ENCODE measurements at regions not wholly inside any gene's neighbourhood (a gene's known extent, or its start where the extent isn't known, plus 50 kb on each side); places are given as distances from the start of the nearest gene placed in this dataset.

- no peak overlapping the region for H3K27ac ChIP-seq (ENCODE audit: insufficient read depth, low read length)
- no peaks in the 10 kb centered on the region for H3K27me3 ChIP-seq (ENCODE audit: control insufficient read depth, insufficient read depth, low read length)
These were observed 83.8 kb upstream of the ROPN1 start for GRCh38 chr3:124075753-124076152.

GRCh38 chr3:124076235-124076634 lies 84.3 kb upstream of the ROPN1 start:
- Histone ChIP-seq H3K9ac (ENCODE audit: insufficient read depth, low read length) (no peak overlapping the region), H3K4me1 (ENCODE audit: control insufficient read depth, extremely low read depth, insufficient read depth, low read length) (no peaks in the 10 kb centered on the region), H3K4me3 (replicated peaks in 1 of 4; ENCODE audit: control extremely low read depth in 1 of 4, insufficient read depth in 1 of 4, low read depth in 3 of 4, low read length in 4 of 4) (no peak overlapping the region), H3K27ac (ENCODE audit: insufficient read depth, low read length) (no peak overlapping the region), H3K79me2 (ENCODE audit: control insufficient read depth, insufficient read depth, low read length) (no peaks in the 10 kb centered on the region), H4K20me1 (ENCODE audit: control insufficient read depth, extremely low read depth, insufficient read depth, low read length) (no peaks in the 10 kb centered on the region), H3K9me3 (ENCODE audit: control insufficient read depth, insufficient read depth, low read depth, low read length) (no peaks in the 10 kb centered on the region), H3K36me3 (ENCODE audit: control insufficient read depth, insufficient read depth, low read length) (no peaks in the 10 kb centered on the region), H3K27me3 (ENCODE audit: control insufficient read depth, insufficient read depth, low read length) (no peaks in the 10 kb centered on the region), H3K4me2 (ENCODE audit: extremely low read depth, insufficient read depth, low read length) (no peak overlapping the region), H2AFZ (ENCODE audit: low read length) (no peak overlapping the region)
- no peak for DNase-seq (ENCODE audit: low read depth in 2 of 2)
- TF ChIP-seq EZH2 (IDR thresholded peaks at IDR 0.05; ENCODE audit: low read length, missing control alignments) (no peak), CTCF (conservative IDR thresholded peaks at IDR 0.05 in 1 of 2, IDR thresholded peaks at IDR 0.05 in 1 of 2; ENCODE audit: low read depth in 1 of 2, low read length in 2 of 2) (no peak)

More at GRCh38 chr3:124075753-124076152, 83.8 kb upstream of the ROPN1 start:
- Histone ChIP-seq H3K4me2 (ENCODE audit: extremely low read depth, insufficient read depth, low read length) (no peak overlapping the region), H3K4me3 (replicated peaks in 1 of 4; ENCODE audit: control extremely low read depth in 1 of 4, insufficient read depth in 1 of 4, low read depth in 3 of 4, low read length in 4 of 4) (no peak overlapping the region), H3K36me3 (ENCODE audit: control insufficient read depth, insufficient read depth, low read length) (no peaks in the 10 kb centered on the region), H3K9ac (ENCODE audit: insufficient read depth, low read length) (no peak overlapping the region), H4K20me1 (ENCODE audit: control insufficient read depth, extremely low read depth, insufficient read depth, low read length) (no peaks in the 10 kb centered on the region), H3K79me2 (ENCODE audit: control insufficient read depth, insufficient read depth, low read length) (no peaks in the 10 kb centered on the region), H3K9me3 (ENCODE audit: control insufficient read depth, insufficient read depth, low read depth, low read length) (no peaks in the 10 kb centered on the region), H2AFZ (ENCODE audit: low read length) (no peak overlapping the region), H3K4me1 (ENCODE audit: control insufficient read depth, extremely low read depth, insufficient read depth, low read length) (no peaks in the 10 kb centered on the region)
- no peak for TF ChIP-seq EZH2 (IDR thresholded peaks at IDR 0.05; ENCODE audit: low read length, missing control alignments)
- no peak for TF ChIP-seq CTCF (conservative IDR thresholded peaks at IDR 0.05 in 1 of 2, IDR thresholded peaks at IDR 0.05 in 1 of 2; ENCODE audit: low read depth in 1 of 2, low read length in 2 of 2)
- DNase-seq (ENCODE audit: low read depth in 2 of 2), result peak in 1 of 2 donors; percentile 71

- H3K9me3 ChIP-seq (ENCODE audit: control insufficient read depth, insufficient read depth, low read depth, low read length), result no peaks in the 10 kb centered on the region
- no peaks in the 10 kb centered on the region for H4K20me1 ChIP-seq (ENCODE audit: control insufficient read depth, extremely low read depth, insufficient read depth, low read length)
- no peak for TF ChIP-seq EZH2 (IDR thresholded peaks at IDR 0.05; ENCODE audit: low read length, missing control alignments)
- TF ChIP-seq CTCF (conservative IDR thresholded peaks at IDR 0.05 in 1 of 2, IDR thresholded peaks at IDR 0.05 in 1 of 2; ENCODE audit: low read depth in 1 of 2, low read length in 2 of 2), result peak; percentile 70 to 75
- no peak overlapping the region for H2AFZ ChIP-seq (ENCODE audit: low read length)
- H3K27me3 ChIP-seq (ENCODE audit: control insufficient read depth, insufficient read depth, low read length), result no peaks in the 10 kb centered on the region
- no peaks in the 10 kb centered on the region for H3K4me1 ChIP-seq (ENCODE audit: control insufficient read depth, extremely low read depth, insufficient read depth, low read length)
- no peak overlapping the region for H3K4me3 ChIP-seq (replicated peaks in 1 of 4; ENCODE audit: control extremely low read depth in 1 of 4, insufficient read depth in 1 of 4, low read depth in 3 of 4, low read length in 4 of 4)
- H3K27ac ChIP-seq (ENCODE audit: insufficient read depth, low read length), result no peak overlapping the region
- no peak overlapping the region for H3K4me2 ChIP-seq (ENCODE audit: extremely low read depth, insufficient read depth, low read length)
- H3K9ac ChIP-seq (ENCODE audit: insufficient read depth, low read length), result no peak overlapping the region
- no peaks in the 10 kb centered on the region for H3K36me3 ChIP-seq (ENCODE audit: control insufficient read depth, insufficient read depth, low read length)
- peak; percentile 22 to 64 for DNase-seq (ENCODE audit: low read depth in 2 of 2)
- no peaks in the 10 kb centered on the region for H3K79me2 ChIP-seq (ENCODE audit: control insufficient read depth, insufficient read depth, low read length)
These were observed 87.3 kb upstream of the ROPN1 start for GRCh38 chr3:124078953-124079911.

Data from fibroblast of lung (primary cell).